NT2/D1 (cell line): ENCODE measurements at regions not wholly inside any gene's neighbourhood (a gene's known extent, or its start where the extent isn't known, plus 50 kb on each side); places are given as distances from the start of the nearest gene placed in this dataset.

Experiments used
- DNase-seq: peaks from one replicate; pipeline ENCODE4 v3.0.0-alpha.2; 2011; ENCODE audit warnings: low read depth, low spot score
- H3K27me3 ChIP-seq: 2 replicates; pipeline ENCODE4 v1.6.0; 2011; ENCODE audit warnings: mild to moderate bottlenecking; ENCODE audit not compliant: insufficient read length, insufficient read depth
- H3K36me3 ChIP-seq: 2 replicates; pipeline ENCODE4 v1.6.1; 2011; ENCODE audit warnings: mild to moderate bottlenecking, low read length, mixed read lengths; ENCODE audit not compliant: insufficient read depth, insufficient read length
- H3K4me1 ChIP-seq: 2 replicates; pipeline ENCODE4 v1.5.1; 2011; ENCODE audit not compliant: insufficient read depth, insufficient read length
- H3K4me3 ChIP-seq: 2 replicates; pipeline ENCODE4 v1.5.1; 2011; ENCODE audit warnings: low read depth; ENCODE audit not compliant: insufficient read length
- H3K9ac ChIP-seq: 2 replicates; pipeline ENCODE4 v1.6.0; 2011; ENCODE audit warnings: low read depth; ENCODE audit not compliant: insufficient read length
- H3K9me3 ChIP-seq: 2 replicates; pipeline ENCODE4 v1.5.1; 2011; ENCODE audit warnings: mild to moderate bottlenecking, low read length; ENCODE audit not compliant: insufficient read depth
- SUZ12 ChIP-seq: IDR thresholded peaks from 2 replicates; pipeline ENCODE4 v1.6.1; 2011; ENCODE audit not compliant: insufficient read length, insufficient read depth; ENCODE audit errors: extremely low read depth
- YY1 ChIP-seq: IDR thresholded peaks from 2 replicates; pipeline ENCODE4 v1.6.1; 2011; ENCODE audit not compliant: insufficient read length, insufficient read depth
- ZNF274 ChIP-seq: IDR thresholded peaks from 2 replicates; pipeline ENCODE4 v1.6.1; 2011; ENCODE audit warnings: mild to moderate bottlenecking, low read depth, low read length

GRCh38 chr11:36928621-36929020 is 330.6 kb upstream of the RAG2 start:
- Histone ChIP-seq H3K36me3 (no peaks in the 10 kb centered on the region), H3K27me3 (no peaks in the 10 kb centered on the region), H3K9me3 (no peaks in the 10 kb centered on the region), H3K4me3 (no peak overlapping the region), H3K4me1 (no peaks in the 10 kb centered on the region), H3K9ac (no peak overlapping the region)
- no peak for DNase-seq
- no peak for TF ChIP-seq SUZ12
- no peak for TF ChIP-seq ZNF274

GRCh38 chr11:36899800-36900199 is 301.8 kb upstream of the RAG2 start:
- H3K9me3 ChIP-seq, result no peaks in the 10 kb centered on the region
- DNase-seq, result no peak
- no peak overlapping the region for H3K9ac ChIP-seq
- H3K36me3 ChIP-seq, result no peaks in the 10 kb centered on the region
- TF ChIP-seq ZNF274 (no peak), SUZ12 (no peak), YY1 (no peak)
- H3K4me1 ChIP-seq, result no peaks in the 10 kb centered on the region
- H3K27me3 ChIP-seq, result no peaks in the 10 kb centered on the region
- H3K4me3 ChIP-seq, result no peak overlapping the region

- H3K9me3 ChIP-seq, result no peaks in the 10 kb centered on the region
- no peaks in the 10 kb centered on the region for H3K4me1 ChIP-seq
- no peak overlapping the region for H3K9ac ChIP-seq
These were observed 292.8 kb upstream of the RAG2 start for GRCh38 chr11:36890841-36891240.

GRCh38 chr11:36890121-36890679 is 292.2 kb upstream of the RAG2 start:
- no peak for DNase-seq
- TF ChIP-seq ZNF274 (no peak), SUZ12 (no peak), YY1 (no peak)
- Histone ChIP-seq H3K4me3 (no peak overlapping the region), H3K4me1 (no peaks in the 10 kb centered on the region), H3K36me3 (no peaks in the 10 kb centered on the region), H3K27me3 (no peaks in the 10 kb centered on the region), H3K9ac (no peak overlapping the region), H3K9me3 (no peaks in the 10 kb centered on the region)

More at GRCh38 chr11:36890841-36891240, 292.8 kb upstream of the RAG2 start:
- Histone ChIP-seq H3K36me3 (no peaks in the 10 kb centered on the region), H3K4me3 (no peak overlapping the region), H3K27me3 (no peaks in the 10 kb centered on the region)
- no peak for DNase-seq
- TF ChIP-seq ZNF274 (no peak), YY1 (no peak), SUZ12 (no peak)

- no peaks in the 10 kb centered on the region for H3K27me3 ChIP-seq
- no peaks in the 10 kb centered on the region for H3K36me3 ChIP-seq
- H3K9ac ChIP-seq, result no peak overlapping the region
- TF ChIP-seq SUZ12 (no peak), ZNF274 (no peak), YY1 (no peak)
- H3K4me1 ChIP-seq, result no peaks in the 10 kb centered on the region
- H3K9me3 ChIP-seq, result no peaks in the 10 kb centered on the region
- DNase-seq, result no peak
- H3K4me3 ChIP-seq, result no peak overlapping the region
These were observed 287.1 kb upstream of the RAG2 start for GRCh38 chr11:36885154-36885553.

GRCh38 chr11:36878737-36879136 is 280.7 kb upstream of the RAG2 start:
- no peak for TF ChIP-seq SUZ12
- TF ChIP-seq YY1, result no peak
- no peak for TF ChIP-seq ZNF274
- Histone ChIP-seq H3K4me3 (no peak overlapping the region), H3K4me1 (peaks cover 2% of the 10 kb centered on the region), H3K27me3 (no peaks in the 10 kb centered on the region), H3K9ac (no peak overlapping the region), H3K36me3 (no peaks in the 10 kb centered on the region), H3K9me3 (no peaks in the 10 kb centered on the region)
- DNase-seq, result no peak

- no peak overlapping the region for H3K9ac ChIP-seq
- no peak overlapping the region for H3K4me3 ChIP-seq
- TF ChIP-seq YY1, result no peak
- H3K4me1 ChIP-seq, result peaks cover 2% of the 10 kb centered on the region
- DNase-seq, result no peak
- H3K27me3 ChIP-seq, result no peaks in the 10 kb centered on the region
- H3K9me3 ChIP-seq, result no peaks in the 10 kb centered on the region
- no peaks in the 10 kb centered on the region for H3K36me3 ChIP-seq
These were observed 279.1 kb upstream of the RAG2 start for GRCh38 chr11:36877149-36877548.

GRCh38 chr11:36876266-36876665 is 278.2 kb upstream of the RAG2 start:
- H3K9me3 ChIP-seq, result no peaks in the 10 kb centered on the region
- H3K4me1 ChIP-seq, result peaks cover 2% of the 10 kb centered on the region
- H3K27me3 ChIP-seq, result no peaks in the 10 kb centered on the region
- no peaks in the 10 kb centered on the region for H3K36me3 ChIP-seq
- no peak for DNase-seq
- TF ChIP-seq YY1 (no peak), ZNF274 (no peak), SUZ12 (no peak)
- no peak overlapping the region for H3K4me3 ChIP-seq
- no peak overlapping the region for H3K9ac ChIP-seq
